ENCODE measurements at regions not wholly inside any gene's neighbourhood (a gene's known extent, or its start where the extent isn't known, plus 50 kb on each side); places are given as distances from the start of the nearest gene placed in this dataset.

DNA sequence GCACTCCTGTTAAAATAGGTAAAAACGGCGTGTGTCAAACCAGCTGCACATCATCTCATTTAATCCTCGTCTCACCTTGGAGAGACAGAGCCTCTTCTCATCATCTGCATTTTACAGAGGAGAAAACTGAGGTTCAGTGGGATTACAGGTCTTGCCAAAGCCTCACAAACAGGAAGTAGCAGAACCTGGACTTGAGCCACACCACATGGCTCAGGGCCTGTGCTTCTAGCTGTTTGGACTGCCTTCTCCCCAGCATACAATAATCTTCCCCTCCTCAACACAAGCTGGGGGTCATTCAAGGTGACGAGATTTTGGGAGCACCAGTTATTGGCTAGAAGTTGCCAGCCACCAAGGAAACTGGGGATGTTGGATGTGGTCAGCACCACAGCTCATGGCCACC is 167.9 kb upstream of the ZC3H12A start:
- DNase-seq (ENCODE audit: low read depth in 1 of 2, low spot score in 1 of 2): peak in 1 of 2 experiments; percentile 7
- no peak for TF ChIP-seq SPI1 (IDR thresholded peaks at IDR 0.05; ENCODE audit: borderline replicate concordance, low read depth)
- TF ChIP-seq, protein P1, sequence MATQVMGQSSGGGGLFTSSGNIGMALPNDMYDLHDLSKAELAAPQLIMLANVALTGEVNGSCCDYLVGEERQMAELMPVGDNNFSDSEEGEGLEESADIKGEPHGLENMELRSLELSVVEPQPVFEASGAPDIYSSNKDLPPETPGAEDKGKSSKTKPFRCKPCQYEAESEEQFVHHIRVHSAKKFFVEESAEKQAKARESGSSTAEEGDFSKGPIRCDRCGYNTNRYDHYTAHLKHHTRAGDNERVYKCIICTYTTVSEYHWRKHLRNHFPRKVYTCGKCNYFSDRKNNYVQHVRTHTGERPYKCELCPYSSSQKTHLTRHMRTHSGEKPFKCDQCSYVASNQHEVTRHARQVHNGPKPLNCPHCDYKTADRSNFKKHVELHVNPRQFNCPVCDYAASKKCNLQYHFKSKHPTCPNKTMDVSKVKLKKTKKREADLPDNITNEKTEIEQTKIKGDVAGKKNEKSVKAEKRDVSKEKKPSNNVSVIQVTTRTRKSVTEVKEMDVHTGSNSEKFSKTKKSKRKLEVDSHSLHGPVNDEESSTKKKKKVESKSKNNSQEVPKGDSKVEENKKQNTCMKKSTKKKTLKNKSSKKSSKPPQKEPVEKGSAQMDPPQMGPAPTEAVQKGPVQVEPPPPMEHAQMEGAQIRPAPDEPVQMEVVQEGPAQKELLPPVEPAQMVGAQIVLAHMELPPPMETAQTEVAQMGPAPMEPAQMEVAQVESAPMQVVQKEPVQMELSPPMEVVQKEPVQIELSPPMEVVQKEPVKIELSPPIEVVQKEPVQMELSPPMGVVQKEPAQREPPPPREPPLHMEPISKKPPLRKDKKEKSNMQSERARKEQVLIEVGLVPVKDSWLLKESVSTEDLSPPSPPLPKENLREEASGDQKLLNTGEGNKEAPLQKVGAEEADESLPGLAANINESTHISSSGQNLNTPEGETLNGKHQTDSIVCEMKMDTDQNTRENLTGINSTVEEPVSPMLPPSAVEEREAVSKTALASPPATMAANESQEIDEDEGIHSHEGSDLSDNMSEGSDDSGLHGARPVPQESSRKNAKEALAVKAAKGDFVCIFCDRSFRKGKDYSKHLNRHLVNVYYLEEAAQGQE (IDR thresholded peaks at IDR 0.05; ENCODE audit: insufficient replicate concordance, low read depth): no peak
- TF ChIP-seq, protein P2, sequence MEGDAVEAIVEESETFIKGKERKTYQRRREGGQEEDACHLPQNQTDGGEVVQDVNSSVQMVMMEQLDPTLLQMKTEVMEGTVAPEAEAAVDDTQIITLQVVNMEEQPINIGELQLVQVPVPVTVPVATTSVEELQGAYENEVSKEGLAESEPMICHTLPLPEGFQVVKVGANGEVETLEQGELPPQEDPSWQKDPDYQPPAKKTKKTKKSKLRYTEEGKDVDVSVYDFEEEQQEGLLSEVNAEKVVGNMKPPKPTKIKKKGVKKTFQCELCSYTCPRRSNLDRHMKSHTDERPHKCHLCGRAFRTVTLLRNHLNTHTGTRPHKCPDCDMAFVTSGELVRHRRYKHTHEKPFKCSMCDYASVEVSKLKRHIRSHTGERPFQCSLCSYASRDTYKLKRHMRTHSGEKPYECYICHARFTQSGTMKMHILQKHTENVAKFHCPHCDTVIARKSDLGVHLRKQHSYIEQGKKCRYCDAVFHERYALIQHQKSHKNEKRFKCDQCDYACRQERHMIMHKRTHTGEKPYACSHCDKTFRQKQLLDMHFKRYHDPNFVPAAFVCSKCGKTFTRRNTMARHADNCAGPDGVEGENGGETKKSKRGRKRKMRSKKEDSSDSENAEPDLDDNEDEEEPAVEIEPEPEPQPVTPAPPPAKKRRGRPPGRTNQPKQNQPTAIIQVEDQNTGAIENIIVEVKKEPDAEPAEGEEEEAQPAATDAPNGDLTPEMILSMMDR (IDR thresholded peaks at IDR 0.05; ENCODE audit: insufficient read depth, low read length): no peak
- no peak for TF ChIP-seq GABPA (IDR thresholded peaks at IDR 0.05; ENCODE audit: low read depth)
- no peak for TF ChIP-seq POLR2AphosphoS5 (IDR thresholded peaks at IDR 0.05; ENCODE audit: low read depth)
- Histone ChIP-seq H3K27ac (replicated peaks) (no peak overlapping the region), H3K27me3 (ENCODE audit: insufficient read depth, poor library complexity, severe bottlenecking) (no peaks in the 10 kb centered on the region), H3K4me3 (replicated peaks; ENCODE audit: insufficient read depth, low read length) (no peak overlapping the region)

- Histone ChIP-seq H3K27ac (replicated peaks) (no peak overlapping the region), H3K27me3 (ENCODE audit: insufficient read depth, poor library complexity, severe bottlenecking) (no peaks in the 10 kb centered on the region), H3K4me3 (replicated peaks; ENCODE audit: insufficient read depth, low read length) (no peak overlapping the region)
- TF ChIP-seq, protein P1 (IDR thresholded peaks at IDR 0.05; ENCODE audit: insufficient replicate concordance, low read depth): no peak
- TF ChIP-seq POLR2AphosphoS5 (IDR thresholded peaks at IDR 0.05; ENCODE audit: low read depth): no peak
- TF ChIP-seq GABPA (IDR thresholded peaks at IDR 0.05; ENCODE audit: low read depth): no peak
- TF ChIP-seq, protein P2 (IDR thresholded peaks at IDR 0.05; ENCODE audit: insufficient read depth, low read length): no peak
- no peak for TF ChIP-seq SPI1 (IDR thresholded peaks at IDR 0.05; ENCODE audit: borderline replicate concordance, low read depth)
- no peak for DNase-seq (ENCODE audit: low read depth in 1 of 2, low spot score in 1 of 2)
Measured at GRCh38 chr1:37306871-37307270, 167.5 kb upstream of the ZC3H12A start.

DNA sequence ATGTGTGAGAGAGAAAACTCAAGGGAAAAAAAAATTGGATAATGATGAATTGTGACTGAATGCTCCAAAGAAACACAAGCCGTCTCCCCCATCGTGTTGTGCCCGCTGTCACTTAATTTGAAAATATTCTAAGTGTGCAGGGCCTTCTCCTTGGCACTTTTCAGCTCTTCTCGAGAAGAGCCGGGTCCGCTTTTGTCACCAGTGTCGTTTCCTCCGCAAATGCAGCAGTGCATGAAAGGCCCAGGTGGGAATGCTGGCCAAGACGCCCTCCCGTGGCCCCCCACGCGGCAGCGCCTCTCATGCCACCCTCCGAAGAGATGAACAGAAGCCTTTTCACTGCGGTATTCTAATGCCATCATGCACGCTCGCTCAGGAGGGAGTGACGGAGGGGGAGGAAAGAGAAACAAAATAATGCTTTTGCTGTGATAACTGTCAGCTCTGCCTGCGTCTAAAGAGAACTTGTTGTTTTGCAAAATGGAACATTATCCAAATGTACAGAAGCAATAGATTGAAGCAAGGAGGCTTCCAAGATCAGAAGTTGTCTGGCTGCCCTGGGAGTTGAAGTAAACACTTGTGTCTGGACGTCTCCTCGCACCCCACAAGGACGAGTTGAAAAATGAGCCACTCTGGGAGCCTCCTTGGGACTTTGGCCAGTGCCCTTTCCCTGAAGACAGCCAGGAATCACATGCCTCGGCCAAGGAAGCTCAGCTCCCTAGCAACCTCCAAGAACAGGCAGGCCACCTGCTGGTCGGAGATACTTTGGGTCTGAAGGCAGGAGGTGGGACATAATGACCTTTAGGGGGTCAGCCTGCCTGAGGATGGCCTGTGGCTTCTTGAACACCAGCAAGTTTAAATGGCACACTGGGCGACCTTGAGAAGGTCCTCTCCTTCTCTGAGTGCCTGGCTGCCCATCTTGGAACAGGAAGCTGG is 166.1 kb upstream of the ZC3H12A start:
- DNase-seq (ENCODE audit: low read depth in 1 of 2, low spot score in 1 of 2): no peak
- TF ChIP-seq POLR2AphosphoS5 (IDR thresholded peaks at IDR 0.05; ENCODE audit: low read depth): no peak
- TF ChIP-seq GABPA (IDR thresholded peaks at IDR 0.05; ENCODE audit: low read depth): no peak
- TF ChIP-seq SPI1 (IDR thresholded peaks at IDR 0.05; ENCODE audit: borderline replicate concordance, low read depth): no peak
- TF ChIP-seq, protein P1 (IDR thresholded peaks at IDR 0.05; ENCODE audit: insufficient replicate concordance, low read depth): no peak
- TF ChIP-seq, protein P2 (IDR thresholded peaks at IDR 0.05; ENCODE audit: insufficient read depth, low read length): no peak
- Histone ChIP-seq H3K4me3 (replicated peaks; ENCODE audit: insufficient read depth, low read length) (no peak overlapping the region), H3K27me3 (ENCODE audit: insufficient read depth, poor library complexity, severe bottlenecking) (no peaks in the 10 kb centered on the region), H3K27ac (replicated peaks) (no peak overlapping the region)
